LoVo (cell line): ENCODE measurements at regions not wholly inside any gene's neighbourhood (a gene's known extent, or its start where the extent isn't known, plus 50 kb on each side); places are given as distances from the start of the nearest gene placed in this dataset.
"Not testable (repeated sequence)": the region's sequence is repeated elsewhere in the genome, so short reads cannot be mapped to it uniquely, and the experiment has no call there.

Experiments used
- DNase-seq: peaks from one replicate; pipeline ENCODE4 v3.0.0-alpha.2; 2016; ENCODE audit warnings: low spot score

DNA sequence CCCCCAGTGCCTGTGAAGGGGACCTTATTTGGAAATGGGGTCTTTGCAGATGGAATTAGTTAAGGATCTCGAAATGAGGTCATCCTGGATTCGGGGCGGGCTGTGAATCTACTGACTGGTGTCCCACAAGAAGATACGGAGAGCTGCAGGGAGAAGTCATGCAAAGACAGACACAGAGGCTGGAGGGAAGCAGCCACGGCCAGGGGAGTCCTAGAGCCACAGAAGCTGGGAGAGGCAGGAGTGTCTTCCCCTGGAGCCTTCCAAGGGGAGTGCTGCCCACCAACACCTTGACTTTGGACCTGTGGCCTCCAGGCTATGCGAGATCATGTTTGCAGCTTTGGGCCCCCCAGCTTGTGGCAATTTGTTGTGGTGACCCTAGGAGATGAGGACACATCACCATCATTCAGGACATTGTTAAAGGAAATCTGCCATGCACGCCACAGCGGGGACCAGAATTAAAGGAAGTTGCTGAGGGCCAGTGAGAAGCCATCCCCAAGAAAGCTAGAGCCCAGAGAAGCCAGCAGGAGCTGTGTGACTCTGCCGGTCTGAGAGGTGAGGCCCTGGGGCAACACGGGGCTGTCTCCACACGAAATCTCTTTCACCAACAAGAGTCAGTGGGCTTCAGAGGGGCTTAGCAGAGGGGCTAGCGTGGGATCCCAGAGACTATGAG lies 434.7 kb downstream of the BRD1 start:
- no peak for DNase-seq

GRCh38 chr22:49392247-49392646 lies 435.4 kb downstream of the BRD1 start:
- no peak for DNase-seq

DNA sequence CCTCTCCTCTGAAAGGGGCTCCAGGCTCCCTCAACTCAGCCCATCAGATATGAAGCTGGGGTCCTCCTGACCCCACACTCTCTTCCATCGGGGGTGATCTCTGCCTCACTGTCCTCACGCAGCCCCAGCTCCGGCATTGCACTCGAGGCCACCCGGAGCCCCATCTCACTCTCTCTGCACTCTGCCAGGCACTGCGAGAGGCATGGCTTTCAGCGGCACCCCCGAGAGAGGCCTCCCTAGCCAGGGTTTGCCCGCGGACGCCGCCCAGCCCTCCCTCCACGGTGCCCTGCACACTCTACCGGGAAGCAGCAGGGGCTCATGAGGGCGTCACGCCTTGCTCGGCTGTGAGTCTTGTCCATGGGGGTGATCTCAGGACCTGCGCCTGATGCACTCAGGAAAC lies 436.2 kb downstream of the BRD1 start:
- no peak for DNase-seq

DNA sequence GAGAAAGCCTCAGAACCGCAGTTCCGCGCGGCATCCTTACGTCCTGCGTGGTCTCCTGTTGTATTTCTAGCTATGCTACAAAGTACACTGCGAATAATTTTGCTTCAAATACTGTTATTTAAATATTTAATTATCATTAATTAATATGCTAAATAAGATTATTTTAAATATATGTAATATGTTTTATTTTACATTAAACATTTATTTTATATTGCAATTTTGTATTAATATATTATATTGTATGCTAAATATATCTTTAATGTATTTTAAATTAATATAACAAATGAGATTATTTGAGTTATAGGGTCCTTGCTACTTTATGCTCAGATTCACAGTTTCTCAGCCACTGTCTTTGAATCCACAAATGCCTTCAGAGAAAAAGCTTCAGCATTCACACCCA lies 436.7 kb downstream of the BRD1 start:
- no peak for DNase-seq

DNA sequence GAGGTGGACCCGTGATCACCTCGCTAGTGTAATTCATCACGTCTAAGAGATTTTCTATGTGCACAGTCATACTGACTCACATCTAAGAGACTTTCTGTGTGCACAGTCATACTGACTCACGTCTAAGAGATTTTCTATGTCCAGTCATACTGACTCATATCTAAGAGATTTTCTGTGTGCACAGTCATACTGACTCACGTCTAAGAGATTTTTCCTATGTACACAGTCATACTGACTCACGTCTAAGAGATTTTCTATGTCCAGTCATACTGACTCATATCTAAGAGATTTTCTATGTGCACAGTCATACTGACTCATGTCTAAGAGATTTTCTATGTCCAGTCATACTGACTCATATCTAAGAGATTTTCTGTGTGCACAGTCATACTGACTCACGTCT lies 443.8 kb downstream of the BRD1 start:
- DNase-seq, result not testable (repeated sequence)

DNA sequence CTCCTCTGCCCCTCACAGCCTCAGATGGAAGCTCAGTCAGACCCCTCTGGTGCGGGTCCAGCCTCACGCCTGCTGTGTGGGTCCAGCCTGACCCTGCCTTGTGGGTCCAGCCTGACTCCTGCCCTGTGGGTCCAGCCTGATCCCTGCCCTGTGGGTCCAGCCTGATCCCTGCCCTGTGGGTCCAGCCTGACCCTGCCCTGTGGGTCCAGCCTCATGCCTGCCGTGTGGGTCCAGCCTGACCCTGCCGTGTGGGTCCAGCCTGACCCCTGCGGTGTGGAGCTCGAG lies 445.3 kb downstream of the BRD1 start:
- no peak for DNase-seq

DNA sequence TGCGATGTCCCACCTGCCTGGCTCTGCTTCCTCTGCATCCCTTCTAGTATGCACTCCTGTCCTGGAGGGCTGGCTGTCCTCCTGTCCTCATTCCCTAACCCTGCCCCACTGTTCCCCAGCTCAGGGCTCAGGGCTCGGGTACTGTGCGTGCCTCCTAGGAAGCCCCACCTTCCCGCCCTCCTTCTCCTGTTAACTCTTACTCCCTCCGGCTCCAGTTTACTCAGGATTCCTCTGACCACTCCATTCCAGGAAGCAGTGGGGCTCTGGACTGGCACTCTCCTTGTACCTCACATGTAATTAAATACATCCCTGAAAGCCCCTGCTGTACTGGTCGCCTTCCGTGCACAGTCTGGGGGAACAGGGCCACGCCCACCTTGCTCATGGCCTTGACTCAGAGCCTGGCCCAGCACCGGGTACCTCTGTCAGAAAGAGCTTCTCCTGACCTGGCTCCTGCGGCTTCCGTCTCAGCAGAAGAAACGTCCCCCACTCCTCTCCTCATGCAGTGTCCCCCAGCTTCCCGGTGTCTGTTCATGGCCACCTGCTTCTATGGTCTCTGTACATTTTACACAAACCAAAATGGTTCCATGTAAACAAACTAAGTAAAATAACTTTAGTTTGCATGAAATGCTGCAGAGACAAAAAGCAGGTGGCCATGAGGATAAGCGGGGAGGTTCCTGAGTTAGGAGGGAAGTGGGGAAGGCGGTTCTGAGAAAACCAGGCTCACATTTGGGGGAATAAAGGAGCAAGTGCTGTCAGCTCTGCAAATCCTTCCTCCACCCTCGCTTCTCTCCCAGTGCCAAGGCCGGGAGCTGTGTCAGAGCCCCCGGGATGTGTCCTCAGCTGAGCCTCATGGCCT lies 445.9 kb downstream of the BRD1 start:
- DNase-seq, result no peak

GRCh38 chr22:49380828-49381114 lies 446.9 kb downstream of the BRD1 start:
- no peak for DNase-seq

- DNase-seq, result no peak
These were observed 447.4 kb downstream of the BRD1 start for GRCh38 chr22:49380095-49380827.

DNA sequence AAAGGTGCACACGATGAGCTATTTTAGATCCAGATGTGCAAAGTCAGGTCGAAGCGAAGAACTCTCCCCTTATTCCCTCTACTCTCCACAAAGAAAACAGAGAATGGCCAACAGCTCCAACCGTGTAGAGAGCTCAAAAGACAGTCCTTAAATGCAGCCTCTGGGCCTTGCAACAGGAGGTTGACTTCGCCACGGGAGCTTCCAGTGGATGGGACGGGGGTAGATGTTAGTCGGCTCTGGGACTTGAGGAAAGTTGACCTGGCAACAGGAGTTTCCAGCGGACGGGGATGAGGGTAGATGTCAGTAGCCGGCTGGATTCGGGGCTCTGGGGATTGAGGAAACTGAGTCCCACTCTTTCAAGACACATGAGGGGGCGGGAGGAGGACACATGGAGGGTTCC lies 450.4 kb downstream of the BRD1 start:
- no peak for DNase-seq

- DNase-seq, result no peak
These were observed 453.9 kb downstream of the BRD1 start for GRCh38 chr22:49373801-49374226.

GRCh38 chr22:49373289-49373666 lies 454.4 kb downstream of the BRD1 start:
- DNase-seq, result no peak

DNA sequence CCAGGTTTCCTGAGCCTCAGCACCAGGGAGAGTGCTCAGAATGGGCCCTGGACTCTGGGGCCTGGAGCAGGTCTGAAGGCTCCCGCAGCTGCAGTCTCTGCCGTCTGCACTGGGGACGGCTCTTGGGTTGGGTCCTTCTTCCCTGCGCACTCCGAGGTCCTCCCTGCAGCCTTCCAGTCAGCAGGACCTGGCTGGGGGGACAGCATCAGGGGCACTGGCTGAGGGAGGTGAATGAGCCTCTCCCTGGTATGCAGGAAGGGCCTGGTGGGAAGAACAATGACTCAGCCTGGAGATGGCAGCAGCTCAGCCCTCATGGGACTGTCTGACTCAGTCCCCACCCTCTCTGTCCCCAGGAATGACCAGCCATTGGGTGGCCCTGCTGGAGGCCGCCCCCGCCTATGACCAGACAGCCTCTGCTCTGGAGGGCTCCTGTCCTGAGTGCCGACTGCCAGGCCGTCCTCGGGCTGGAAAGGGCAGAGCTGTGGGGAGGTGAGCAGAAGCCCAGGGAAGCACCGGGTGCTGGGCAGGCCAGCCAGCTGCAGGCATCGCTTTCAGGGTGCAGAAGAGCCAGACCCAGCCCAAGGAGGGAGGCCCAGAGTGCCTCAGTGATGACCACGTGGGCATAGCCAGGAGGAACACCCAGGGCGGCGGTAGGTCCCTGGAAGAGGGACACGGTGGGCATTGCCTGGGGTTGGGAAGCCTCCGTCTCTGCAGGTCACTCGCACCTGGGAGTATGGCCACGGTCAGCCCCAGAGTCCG lies 455.0 kb downstream of the BRD1 start:
- DNase-seq, result no peak

DNA sequence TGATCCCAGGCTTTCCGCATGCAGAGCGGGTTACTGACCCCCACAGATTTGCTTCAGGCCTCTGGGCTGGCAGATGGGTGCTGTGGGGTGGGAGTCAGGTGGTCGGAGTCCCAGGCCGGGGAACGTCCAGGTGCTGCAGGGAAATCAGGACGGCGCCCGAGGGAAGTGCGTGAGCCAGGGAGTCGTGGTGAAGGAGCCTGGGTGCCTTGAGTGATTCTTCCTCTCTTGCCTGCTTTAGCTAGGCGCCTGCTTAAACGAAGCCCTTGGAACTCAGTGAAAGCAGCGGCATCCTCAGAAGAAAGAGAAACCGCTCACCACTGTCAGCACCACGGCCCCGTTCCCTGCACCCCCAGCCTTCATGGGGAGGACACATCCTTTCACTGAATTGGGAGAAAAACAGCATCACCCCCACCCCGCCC lies 455.6 kb downstream of the BRD1 start:
- DNase-seq, result no peak

GRCh38 chr22:49371325-49372110 lies 456.2 kb downstream of the BRD1 start:
- no peak for DNase-seq

GRCh38 chr22:49370627-49371301 lies 456.9 kb downstream of the BRD1 start:
- no peak for DNase-seq

GRCh38 chr22:49369726-49370626 lies 457.7 kb downstream of the BRD1 start:
- DNase-seq, result no peak

DNA sequence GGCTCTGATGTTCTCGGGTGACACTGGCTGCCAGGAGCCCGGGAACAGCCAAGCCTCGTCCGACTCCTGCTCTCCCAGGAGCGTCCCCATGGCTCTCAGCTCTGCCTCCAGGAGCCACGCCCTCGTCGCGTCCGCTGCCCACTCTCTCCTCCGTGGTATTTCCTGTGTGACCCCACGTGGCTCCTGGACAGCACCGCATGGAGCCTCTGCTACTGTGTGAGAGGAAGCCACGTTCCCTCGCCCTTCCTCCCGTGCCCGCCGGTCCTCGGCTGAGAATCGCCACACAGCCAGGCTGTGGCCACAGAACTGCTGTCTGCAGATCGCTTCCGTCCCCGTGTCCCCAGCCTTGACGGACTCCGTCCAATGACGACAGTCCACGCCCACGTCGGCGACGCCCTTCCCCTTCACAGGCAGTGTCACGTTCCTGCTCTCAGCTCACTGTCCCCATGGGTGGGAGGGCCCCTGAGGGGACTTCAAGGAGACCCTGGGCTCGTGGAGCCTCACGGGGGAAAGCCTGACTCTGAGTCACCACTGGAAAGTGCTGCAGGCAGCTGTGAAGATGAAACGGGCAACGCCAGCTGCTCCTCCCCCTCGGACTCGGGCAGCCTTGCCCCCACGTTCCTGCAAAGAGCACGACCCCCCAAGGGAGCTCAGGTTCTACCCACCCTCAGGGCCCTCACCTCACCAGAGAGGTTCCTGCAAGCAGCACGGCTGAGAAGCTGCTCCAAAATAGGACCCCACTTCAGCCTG lies 458.5 kb downstream of the BRD1 start:
- DNase-seq, result no peak

- DNase-seq, result no peak
These were observed 459.3 kb downstream of the BRD1 start for GRCh38 chr22:49368221-49368975.
